Stomach smooth muscle (tissue), 2 donors: ENCODE measurements at regions not wholly inside any gene's neighbourhood (a gene's known extent, or its start where the extent isn't known, plus 50 kb on each side); places are given as distances from the start of the nearest gene placed in this dataset.
"Not testable (repeated sequence)": the region's sequence is repeated elsewhere in the genome, so short reads cannot be mapped to it uniquely, and the experiment has no call there.

ENCODE experiments used
- H3K27ac ChIP-seq: one replicate; pipeline ENCODE4 v1.7.0; 2013; ENCODE audit warnings: mild to moderate bottlenecking, low read length, inconsistent platforms
- H3K27me3 ChIP-seq, 2 donors: one replicate each; pipeline ENCODE4 v1.7.0; 2013; ENCODE audit warnings: low read length in 2 of 2; ENCODE audit not compliant: insufficient read depth in 2 of 2, control insufficient read depth in 1 of 2
- H3K36me3 ChIP-seq, 2 donors: one replicate each; pipeline ENCODE4 v1.7.0; 2013; ENCODE audit warnings: low read length in 2 of 2; ENCODE audit not compliant: control insufficient read depth in 2 of 2, insufficient read depth in 2 of 2
- H3K4me1 ChIP-seq: one replicate; pipeline ENCODE4 v1.7.0; 2013; ENCODE audit warnings: low read length; ENCODE audit not compliant: control insufficient read depth, insufficient read depth
- H3K4me3 ChIP-seq, 2 donors: one replicate each; pipeline ENCODE4 v1.7.0; 2013; ENCODE audit warnings: low read length in 2 of 2
- H3K9ac ChIP-seq, 2 donors: one replicate each; pipeline ENCODE4 v1.7.0; 2013; ENCODE audit warnings: low read length in 2 of 2, mild to moderate bottlenecking in 1 of 2
- H3K9me3 ChIP-seq, 2 donors: one replicate each; pipeline ENCODE4 v1.7.0; 2013; ENCODE audit warnings: low read length in 2 of 2; ENCODE audit not compliant: control insufficient read depth in 2 of 2
- donor health status: healthy.
- donor health status: Pancreatic carcinoma.

DNA sequence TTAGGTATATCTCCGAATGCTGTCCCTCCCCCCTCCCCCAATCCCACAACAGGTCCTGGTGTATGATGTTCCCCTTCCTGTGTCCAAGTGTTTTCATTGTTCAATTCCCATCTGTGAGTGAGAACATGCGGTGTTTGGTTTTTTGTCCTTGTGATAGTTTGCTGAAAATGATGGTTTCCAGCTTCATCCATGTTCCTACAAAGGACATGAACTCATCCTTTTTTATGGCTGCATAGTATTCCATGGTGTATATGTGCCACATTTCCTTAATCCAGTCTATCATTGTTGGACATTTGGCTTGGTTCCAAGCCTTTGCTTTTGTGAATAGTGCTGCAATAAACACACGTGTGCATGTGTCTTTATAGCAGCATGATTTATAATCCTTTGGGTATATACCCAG, 199.1 kb downstream of the CTH start:
- not testable (repeated sequence) for H3K27ac ChIP-seq, H3K4me3 ChIP-seq, H3K27me3 ChIP-seq, H3K9ac ChIP-seq, H3K4me1 ChIP-seq, H3K36me3 ChIP-seq, H3K9me3 ChIP-seq

DNA sequence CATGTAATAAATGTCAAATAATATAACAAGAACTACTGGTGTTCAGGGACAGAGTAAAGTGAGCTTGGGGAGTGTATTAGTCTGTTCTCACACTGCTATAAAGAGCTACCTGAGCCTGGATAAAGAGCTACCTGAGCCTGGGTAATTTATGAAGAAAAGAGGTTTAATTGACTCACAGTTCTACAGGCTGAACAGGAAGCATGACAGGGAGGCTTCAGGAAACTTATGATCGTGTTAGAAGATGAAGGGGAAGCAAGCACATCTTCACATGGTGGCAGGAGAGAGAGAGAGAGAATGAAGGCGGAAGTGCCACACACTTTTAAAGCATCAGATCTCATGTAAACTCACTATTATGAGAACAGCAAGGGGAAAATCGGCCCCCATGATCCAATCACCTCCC, 205.9 kb downstream of the CTH start:
- Histone ChIP-seq H3K9me3 (no peaks in the 10 kb centered on the region), H3K4me1 (no peaks in the 10 kb centered on the region), H3K27me3 (no peaks in the 10 kb centered on the region), H3K27ac (no peak overlapping the region), H3K36me3 (no peaks in the 10 kb centered on the region), H3K9ac (no peak overlapping the region), H3K4me3 (no peak overlapping the region)

DNA sequence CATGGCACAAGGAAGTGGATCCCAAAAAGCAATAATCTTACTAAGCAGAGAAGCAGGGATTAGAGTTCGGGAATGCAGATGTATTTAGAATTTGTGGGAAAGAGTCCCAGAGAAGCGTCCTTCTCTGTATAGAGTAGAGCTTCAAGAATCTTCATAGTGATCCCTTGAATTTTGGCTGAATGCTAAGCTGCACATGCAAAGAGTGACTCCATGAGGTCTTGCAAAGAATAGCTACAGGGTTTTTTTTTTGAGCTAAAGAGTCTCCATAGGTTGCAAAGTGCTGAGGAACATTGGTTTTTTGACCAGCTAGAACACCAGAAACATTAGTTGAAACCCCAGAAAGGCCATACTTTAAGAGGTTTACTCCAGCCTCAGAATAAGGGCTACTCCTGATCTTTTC, 206.7 kb downstream of the CTH start:
- no peak overlapping the region for H3K4me3 ChIP-seq
- H3K4me1 ChIP-seq, result no peaks in the 10 kb centered on the region
- H3K9ac ChIP-seq, result no peak overlapping the region
- H3K27ac ChIP-seq, result no peak overlapping the region
- no peaks in the 10 kb centered on the region for H3K36me3 ChIP-seq
- no peaks in the 10 kb centered on the region for H3K9me3 ChIP-seq
- H3K27me3 ChIP-seq, result no peaks in the 10 kb centered on the region

- H3K36me3 ChIP-seq, result no peaks in the 10 kb centered on the region
- H3K4me1 ChIP-seq, result no peaks in the 10 kb centered on the region
- no peak overlapping the region for H3K27ac ChIP-seq
- no peaks in the 10 kb centered on the region for H3K9me3 ChIP-seq
- H3K9ac ChIP-seq, result no peak overlapping the region
- H3K4me3 ChIP-seq, result no peak overlapping the region
- no peaks in the 10 kb centered on the region for H3K27me3 ChIP-seq
These were observed 216.8 kb downstream of the CTH start for GRCh38 chr1:70627910-70628309.

GRCh38 chr1:70628973-70629372, 217.9 kb downstream of the CTH start:
- Histone ChIP-seq H3K27me3 (no peaks in the 10 kb centered on the region), H3K4me3 (no peak overlapping the region), H3K27ac (no peak overlapping the region), H3K36me3 (no peaks in the 10 kb centered on the region), H3K4me1 (no peaks in the 10 kb centered on the region), H3K9me3 (no peaks in the 10 kb centered on the region), H3K9ac (no peak overlapping the region)

GRCh38 chr1:70633004-70633403, 221.9 kb downstream of the CTH start:
- Histone ChIP-seq H3K9ac (no peak overlapping the region), H3K27me3 (no peaks in the 10 kb centered on the region), H3K9me3 (no peaks in the 10 kb centered on the region), H3K4me1 (no peaks in the 10 kb centered on the region), H3K27ac (no peak overlapping the region), H3K36me3 (no peaks in the 10 kb centered on the region), H3K4me3 (no peak overlapping the region)

- Histone ChIP-seq H3K4me1 (no peaks in the 10 kb centered on the region), H3K27ac (no peak overlapping the region), H3K27me3 (no peaks in the 10 kb centered on the region), H3K9me3 (no peaks in the 10 kb centered on the region), H3K4me3 (no peak overlapping the region), H3K9ac (no peak overlapping the region), H3K36me3 (no peaks in the 10 kb centered on the region)
These were observed 224.8 kb downstream of the CTH start for GRCh38 chr1:70635868-70636267.

DNA sequence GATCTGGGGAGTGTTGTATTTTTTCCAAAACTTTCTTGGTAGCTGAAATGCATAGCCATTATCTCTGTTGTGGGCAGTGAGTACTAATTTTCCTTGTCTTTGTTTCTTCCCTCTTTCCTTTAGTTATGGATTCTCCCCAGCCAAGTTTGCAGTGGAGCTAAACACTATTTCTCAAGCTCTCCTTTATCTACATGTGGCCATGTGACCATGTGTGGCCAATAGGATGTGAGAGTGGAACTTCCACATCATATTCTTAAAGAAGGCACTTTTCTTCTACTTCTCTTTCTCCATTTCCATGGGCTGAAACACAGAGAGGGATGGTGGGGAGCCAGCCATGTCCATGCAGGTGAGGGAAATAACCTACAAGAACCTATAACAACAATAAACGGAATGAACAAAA, 230.8 kb downstream of the CTH start:
- Histone ChIP-seq H3K9me3 (no peaks in the 10 kb centered on the region), H3K36me3 (no peaks in the 10 kb centered on the region), H3K4me1 (no peaks in the 10 kb centered on the region), H3K27ac (no peak overlapping the region), H3K9ac (no peak overlapping the region), H3K4me3 (no peak overlapping the region), H3K27me3 (no peaks in the 10 kb centered on the region)

DNA sequence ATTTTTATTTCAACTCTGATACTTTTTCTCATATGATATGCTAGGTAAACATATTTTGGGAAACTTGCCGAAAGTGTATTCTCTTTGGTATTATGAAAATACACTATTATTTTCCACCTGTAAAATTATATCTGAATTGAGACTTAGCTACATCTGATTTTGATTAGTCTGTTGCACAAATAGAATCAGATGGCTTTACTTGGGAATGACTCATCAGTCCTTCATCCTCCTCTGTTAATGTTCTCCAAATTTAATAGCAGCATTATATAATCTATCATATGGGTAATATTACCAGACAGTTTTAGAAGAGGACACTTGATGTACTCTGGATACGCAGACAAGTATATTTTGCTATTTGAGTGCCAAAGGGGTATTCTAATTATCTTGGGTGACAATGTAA, 245.3 kb downstream of the CTH start:
- Histone ChIP-seq H3K36me3 (no peaks in the 10 kb centered on the region), H3K27ac (no peak overlapping the region), H3K9ac (no peak overlapping the region), H3K27me3 (no peaks in the 10 kb centered on the region), H3K4me3 (no peak overlapping the region), H3K4me1 (no peaks in the 10 kb centered on the region), H3K9me3 (no peaks in the 10 kb centered on the region)

GRCh38 chr1:70659891-70660290, 248.8 kb downstream of the CTH start:
- Histone ChIP-seq H3K36me3 (no peaks in the 10 kb centered on the region), H3K27me3 (no peaks in the 10 kb centered on the region), H3K4me3 (no peak overlapping the region), H3K9ac (no peak overlapping the region), H3K27ac (no peak overlapping the region), H3K9me3 (no peaks in the 10 kb centered on the region), H3K4me1 (no peaks in the 10 kb centered on the region)

- Histone ChIP-seq H3K4me3 (no peak overlapping the region), H3K9ac (no peak overlapping the region), H3K27ac (no peak overlapping the region), H3K27me3 (no peaks in the 10 kb centered on the region), H3K9me3 (no peaks in the 10 kb centered on the region), H3K4me1 (no peaks in the 10 kb centered on the region), H3K36me3 (no peaks in the 10 kb centered on the region)
These were observed 255.5 kb downstream of the CTH start for GRCh38 chr1:70666381-70667140.
